HG02885 (cell line): ENCODE measurements at regions not wholly inside any gene's neighbourhood (a gene's known extent, or its start where the extent isn't known, plus 50 kb on each side); places are given as distances from the start of the nearest gene placed in this dataset.

ENCODE experiments used
- ATAC-seq: cut with Tn5 transposase; IDR thresholded peaks from one replicate; pipeline ENCODE4 v1.9.1; 2021; ENCODE audit warnings: mild to moderate bottlenecking; ENCODE audit not compliant: unreplicated experiment, poor library complexity

DNA sequence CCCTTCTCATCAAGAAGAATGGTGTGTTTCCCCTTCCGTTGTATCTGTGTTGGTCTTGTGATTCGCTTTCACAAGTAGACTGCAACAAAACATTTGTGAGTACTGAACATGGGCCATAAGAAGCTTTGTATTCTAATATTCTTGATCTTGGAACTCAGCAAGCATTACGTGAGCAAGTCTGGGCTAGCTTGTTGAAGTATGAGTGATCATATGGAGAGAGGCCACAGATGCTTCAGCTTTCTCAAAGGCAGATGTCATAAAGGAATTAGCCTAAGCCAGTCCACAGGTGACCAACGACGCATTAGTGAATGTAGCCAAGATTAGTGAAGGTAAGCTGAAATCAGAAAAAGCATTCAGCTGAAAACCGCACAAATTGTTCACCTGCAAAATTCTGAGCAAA lies 609.6 kb upstream of the NEGR1 start:
- ATAC-seq, result no peak

DNA sequence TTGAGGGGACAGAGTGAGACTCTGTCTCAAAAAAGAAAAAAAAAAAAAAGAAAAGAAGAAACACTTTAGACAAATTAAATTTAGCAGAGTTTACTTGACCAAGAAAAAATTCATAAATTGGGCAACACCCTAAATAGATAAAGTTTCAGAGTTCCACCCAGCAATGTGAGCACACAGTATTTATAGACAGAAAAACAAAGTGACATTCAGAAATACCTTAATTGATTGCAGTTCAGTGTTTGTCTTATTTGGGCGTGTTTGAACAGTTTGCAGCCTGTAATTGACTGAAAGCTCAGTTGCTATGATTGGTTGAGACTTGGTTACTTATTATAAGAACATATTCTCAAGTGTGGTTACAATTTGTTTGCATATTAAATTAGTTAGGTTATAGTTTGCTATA lies 603.5 kb upstream of the NEGR1 start:
- no peak for ATAC-seq

GRCh38 chr1:72885017-72885416 lies 602.7 kb upstream of the NEGR1 start:
- no peak for ATAC-seq

DNA sequence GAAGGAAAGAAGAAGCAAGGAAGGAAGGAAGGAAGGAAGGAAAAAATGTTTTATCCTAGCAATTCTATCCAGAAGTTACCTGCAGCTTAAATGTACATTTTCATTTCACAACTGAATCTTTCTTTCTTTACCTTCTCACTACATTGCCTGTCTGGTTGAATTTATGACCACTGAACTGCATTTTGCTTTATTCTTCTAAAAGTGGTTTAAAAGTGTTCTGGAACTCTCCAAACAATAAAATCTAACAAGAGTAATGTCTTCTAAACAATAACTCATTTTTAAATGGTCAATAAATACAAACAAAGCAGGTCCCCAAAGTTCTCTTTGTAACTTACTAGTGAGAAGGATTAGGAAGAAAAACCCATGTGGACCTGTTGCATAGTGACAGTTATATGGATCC lies 587.5 kb upstream of the NEGR1 start:
- ATAC-seq, result no peak

- ATAC-seq, result no peak
These were observed 587.1 kb upstream of the NEGR1 start for GRCh38 chr1:72869441-72869840.

DNA sequence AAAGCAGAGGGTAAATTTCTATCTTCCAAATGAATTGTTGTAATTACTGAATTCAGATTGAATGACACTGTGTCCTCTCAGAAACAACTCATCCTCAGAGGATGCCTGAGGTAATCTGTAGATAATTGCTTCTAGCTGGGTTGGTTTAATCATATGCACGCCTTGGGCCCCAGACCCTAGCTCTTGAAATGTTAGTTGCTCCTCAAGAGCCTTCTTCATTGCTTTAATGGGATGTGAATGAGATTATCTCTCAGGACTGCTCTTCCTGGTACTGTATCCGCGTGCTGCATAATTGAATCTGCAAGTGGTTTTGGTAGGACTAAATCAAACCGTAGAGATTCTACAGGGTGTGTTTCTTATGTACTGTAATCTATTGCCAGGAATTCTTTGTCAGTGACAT lies 569.3 kb upstream of the NEGR1 start:
- no peak for ATAC-seq

GRCh38 chr1:72848997-72849396 lies 566.7 kb upstream of the NEGR1 start:
- ATAC-seq, result no peak

DNA sequence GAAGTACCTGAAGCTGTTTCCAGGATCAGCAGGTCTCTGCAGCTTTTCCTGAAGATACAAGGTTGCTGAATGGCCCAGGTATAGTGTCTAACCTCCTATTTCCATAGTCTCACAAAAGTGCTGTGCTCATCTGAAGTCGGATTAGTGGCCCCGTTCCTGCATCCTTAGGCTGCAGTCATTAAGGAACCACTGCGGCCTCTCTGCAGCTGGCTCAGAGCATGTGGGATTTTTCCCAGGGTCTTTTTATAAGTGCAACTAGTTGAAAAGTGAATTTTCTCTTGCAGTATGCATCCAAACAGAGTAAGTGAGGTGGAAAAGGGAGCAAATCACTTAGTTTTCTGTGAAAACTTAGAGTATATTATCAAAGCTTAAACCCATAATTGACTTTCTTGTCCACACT lies 565.3 kb upstream of the NEGR1 start:
- no peak for ATAC-seq

- ATAC-seq, result no peak
These were observed 564.3 kb upstream of the NEGR1 start for GRCh38 chr1:72846476-72847278.

DNA sequence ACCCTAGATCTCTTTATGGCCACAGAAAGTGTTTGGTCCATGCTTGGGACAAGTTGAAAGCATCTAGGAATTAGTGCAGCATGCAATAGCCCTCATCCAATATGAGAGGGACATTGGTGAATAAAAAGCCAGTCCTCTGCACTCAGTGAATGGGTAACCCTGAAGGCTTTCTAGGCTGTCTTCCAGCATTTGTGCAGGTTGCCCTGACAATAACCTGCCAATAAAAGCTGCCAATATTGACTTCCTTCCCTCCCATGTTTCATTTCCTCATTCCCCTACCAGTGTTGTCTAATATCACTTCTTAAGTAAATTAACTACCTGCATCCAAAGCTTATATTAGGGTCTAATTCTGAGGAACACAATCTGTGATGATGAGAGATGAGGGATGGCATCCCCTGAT lies 563.6 kb upstream of the NEGR1 start:
- ATAC-seq, result no peak

DNA sequence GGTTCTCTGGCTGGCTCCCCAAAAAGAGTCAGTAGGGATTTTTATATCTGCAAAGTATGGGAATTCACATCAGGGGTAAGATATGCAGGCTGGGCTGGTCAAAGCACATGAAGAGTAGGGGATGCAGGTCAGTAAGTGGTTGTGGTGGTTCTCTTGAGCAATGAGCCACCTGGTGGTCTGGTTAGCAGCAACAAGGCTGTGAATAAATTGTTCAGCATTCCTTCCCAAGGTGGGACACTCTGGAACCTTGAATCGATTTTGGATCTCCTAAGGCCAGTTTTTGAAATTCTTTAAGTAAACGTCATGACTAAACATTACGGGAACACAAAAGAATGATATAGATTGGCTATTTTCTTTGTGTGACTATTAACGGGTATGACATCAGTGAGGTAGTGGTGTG lies 563.0 kb upstream of the NEGR1 start:
- no peak for ATAC-seq

- ATAC-seq, result no peak
These were observed 555.4 kb upstream of the NEGR1 start for GRCh38 chr1:72837781-72838180.

- ATAC-seq, result no peak
These were observed 548.5 kb upstream of the NEGR1 start for GRCh38 chr1:72830606-72831390.

DNA sequence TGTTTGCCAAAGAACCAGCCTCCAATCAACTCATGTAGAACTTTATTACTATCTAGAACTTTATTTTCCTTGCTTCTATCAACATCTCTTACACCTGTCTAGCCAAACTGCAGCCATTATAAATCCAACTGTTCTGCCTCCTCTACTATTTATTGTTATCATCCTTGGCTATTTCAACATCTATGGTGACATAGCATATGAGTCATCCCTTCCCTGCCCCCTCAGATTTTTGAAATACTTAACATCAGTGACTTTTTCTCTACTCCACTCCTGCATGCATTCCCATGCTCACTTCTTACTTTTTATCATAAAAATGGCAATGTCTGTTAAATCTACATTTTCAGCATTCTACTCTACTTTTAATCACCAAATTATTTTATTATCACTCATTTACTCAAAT lies 544.9 kb upstream of the NEGR1 start:
- no peak for ATAC-seq

DNA sequence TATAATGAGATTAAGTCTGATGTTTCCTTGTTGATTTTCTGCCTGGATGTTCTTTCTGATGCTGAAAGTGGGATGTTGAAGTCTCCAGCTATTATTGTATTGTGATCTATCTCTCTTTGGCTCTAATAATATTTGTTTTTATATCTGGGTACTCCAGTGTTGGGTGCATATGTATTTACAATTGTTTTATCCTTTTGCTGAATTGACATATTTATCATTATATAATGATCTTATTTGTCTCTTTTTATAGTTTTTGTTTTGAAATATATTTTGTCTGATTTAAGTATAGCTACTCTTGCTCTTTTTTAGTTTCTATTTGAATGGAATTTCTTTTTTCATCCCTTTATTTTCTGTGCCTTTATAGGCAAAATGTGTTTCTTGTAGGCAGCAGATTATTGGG lies 522.2 kb upstream of the NEGR1 start:
- no peak for ATAC-seq

- no peak for ATAC-seq
These were observed 498.7 kb upstream of the NEGR1 start for GRCh38 chr1:72781038-72781437.

- ATAC-seq, result no peak
These were observed 497.9 kb upstream of the NEGR1 start for GRCh38 chr1:72780212-72780611.

- no peak for ATAC-seq
These were observed 495.6 kb upstream of the NEGR1 start for GRCh38 chr1:72777918-72778317.

- no peak for ATAC-seq
These were observed 481.1 kb upstream of the NEGR1 start for GRCh38 chr1:72763481-72763880.

- ATAC-seq, result no peak
These were observed 477.1 kb upstream of the NEGR1 start for GRCh38 chr1:72759486-72759885.

DNA sequence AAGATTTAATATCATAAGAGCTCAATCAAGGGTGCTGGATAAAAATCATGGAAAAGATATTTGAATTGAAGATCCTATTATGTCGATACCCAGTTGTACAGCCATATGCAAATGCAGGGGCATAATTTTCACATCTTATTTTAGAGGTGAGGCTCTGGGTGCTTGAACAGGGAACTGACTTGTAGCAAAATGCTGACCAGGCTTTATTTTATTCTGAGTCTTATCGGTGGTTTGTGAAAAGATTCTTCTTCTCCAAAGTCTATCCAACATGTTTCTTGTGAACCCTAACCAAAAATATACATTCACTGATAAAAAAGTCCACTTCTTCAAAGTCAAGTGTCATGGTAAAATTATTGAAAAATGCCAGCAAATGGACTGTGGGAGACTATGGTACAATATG lies 475.5 kb upstream of the NEGR1 start:
- ATAC-seq, result no peak

GRCh38 chr1:72745413-72745812 lies 463.1 kb upstream of the NEGR1 start:
- no peak for ATAC-seq
